DOHH2 (cell line): ENCODE measurements at regions not wholly inside any gene's neighbourhood (a gene's known extent, or its start where the extent isn't known, plus 50 kb on each side); places are given as distances from the start of the nearest gene placed in this dataset.

Source experiments
- CTCF ChIP-seq: fragments of 200-600 bp; sonication (generic); IDR thresholded peaks from one replicate; pipeline ENCODE4 v1.5.1; 2014; ENCODE audit warnings: antibody characterized with exemption, mild to moderate bottlenecking, low read depth, low read length; ENCODE audit not compliant: poor library complexity, severe bottlenecking
- EZH2phosphoT487 ChIP-seq: fragments of 200-600 bp; sonication (generic); IDR thresholded peaks from 2 replicates; pipeline ENCODE4 v1.6.1; 2017; ENCODE audit warnings: borderline replicate concordance, mild to moderate bottlenecking, antibody characterized with exemption, low read length, moderate library complexity, mixed read lengths

- TF ChIP-seq CTCF (no peak), EZH2phosphoT487 (no peak)
These were observed 267.7 kb upstream of the G2E3 start for GRCh38 chr14:30291216-30291615.
